Ovary (tissue), 7 donors: ENCODE measurements at regions not wholly inside any gene's neighbourhood (a gene's known extent, or its start where the extent isn't known, plus 50 kb on each side); places are given as distances from the start of the nearest gene placed in this dataset.

Experiments
- DNase-seq, 5 donors: peaks; one replicate each; pipeline ENCODE4 v3.0.0-alpha.2; 2019 to 2020
- H3K27ac ChIP-seq, 2 donors: fragments of 200-600 bp; one replicate each; pipeline versions ENCODE4 v1.5.1 to v1.8.0; 2019 to 2022
- H3K27me3 ChIP-seq: fragments of 200-600 bp; one replicate; pipeline ENCODE4 v1.8.0; 2022
- H3K36me3 ChIP-seq: fragments of 200-600 bp; sonication (generic); one replicate; pipeline ENCODE4 v1.5.1; 2019
- H3K4me1 ChIP-seq: one replicate; pipeline ENCODE4 v1.8.1; 2013; ENCODE audit warnings: mild to moderate bottlenecking, moderate library complexity; ENCODE audit not compliant: insufficient read depth
- H3K4me3 ChIP-seq: fragments of 200-600 bp; sonication (generic); one replicate; pipeline ENCODE4 v1.5.1; 2017
- H3K9me3 ChIP-seq, 2 donors: fragments of 200-600 bp in 1 of 2; sonication (generic) in 1 of 2; one replicate each; pipeline versions ENCODE4 v1.5.1 to v1.8.1; 2013 to 2019; ENCODE audit warnings: mild to moderate bottlenecking in 1 of 2, moderate library complexity in 1 of 2
- EP300 ChIP-seq: sonication (generic); formaldehyde crosslinking; IDR thresholded peaks from one replicate; pipeline ENCODE4 v1.6.1; 2017; ENCODE audit warnings: antibody characterized with exemption
- POLR2A ChIP-seq: fragments of 450-650 bp; IDR thresholded peaks from one replicate; pipeline ENCODE4 v1.6.1; 2017; ENCODE audit warnings: antibody characterized with exemption, mild to moderate bottlenecking, moderate library complexity
- WGBS, 3 donors: extraction: QIAGEN DNeasy Blood & Tissue Kit in 1 of 3; methylation state at CpG; one replicate each; pipeline versions ENCODE4 v1.1.5 to v1.1.7; 2013 to 2017; 5-methylcytosine and 5-hydroxymethylcytosine counted together
- intact Hi-C, 4 donors: fragments of 100-400 bp; cut with DNase I; formaldehyde crosslinking; loops; one replicate each; pipeline versions ENCODE4 v1.11.0 to v1.15.1; 2022 to 2023
- TF ChIP-seq, protein P1 (sequence below), 3 donors: fragments of 450-650 bp in 2 of 3; fragments of 200-600 bp in 1 of 3; IDR thresholded peaks; one replicate each; pipeline versions ENCODE4 v1.5.1 to v1.8.0; 2016 to 2022; ENCODE audit warnings: antibody characterized with exemption in 3 of 3, mild to moderate bottlenecking in 1 of 3
- donor health status: DM: no; HTN: no; CAD: no; lungs with moderate emphysema.
- donor health status: DM: no; HTN: no; CAD: no.
- donor health status: Bipolar disorder and iron deficiency.
- donor health status: DM: no; HTN: no; CAD: no.
- donor health status: DM: yes; HTN: yes; CAD: no.

DNA sequence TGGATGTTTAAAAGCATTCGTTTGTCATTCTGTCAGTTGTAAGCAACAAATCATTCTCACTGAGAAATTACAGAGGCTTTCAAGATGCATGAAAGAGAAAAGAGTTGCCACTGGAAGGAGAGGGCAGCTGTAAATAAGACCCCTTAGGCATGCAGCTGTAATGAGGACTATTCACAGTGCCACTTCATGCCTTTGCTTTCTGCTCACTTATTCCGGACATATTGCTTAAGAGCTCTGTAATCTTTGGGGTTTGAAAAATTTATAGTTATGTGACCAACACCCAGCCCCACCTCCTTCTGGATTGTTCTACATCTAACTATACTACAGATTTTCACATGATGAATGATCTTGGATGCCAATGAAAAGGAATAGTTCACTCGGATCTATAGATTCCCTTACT lies 194.8 kb upstream of the DCN start:
- no peak overlapping the region for H3K27ac ChIP-seq
- intact Hi-C loops, result no loop called here
- no peaks in the 10 kb centered on the region for H3K4me1 ChIP-seq
- H3K9me3 ChIP-seq, result no peaks in the 10 kb centered on the region
- H3K4me3 ChIP-seq, result no peak overlapping the region
- TF ChIP-seq POLR2A, result no peak
- TF ChIP-seq EP300, result no peak
- TF ChIP-seq, protein P1, sequence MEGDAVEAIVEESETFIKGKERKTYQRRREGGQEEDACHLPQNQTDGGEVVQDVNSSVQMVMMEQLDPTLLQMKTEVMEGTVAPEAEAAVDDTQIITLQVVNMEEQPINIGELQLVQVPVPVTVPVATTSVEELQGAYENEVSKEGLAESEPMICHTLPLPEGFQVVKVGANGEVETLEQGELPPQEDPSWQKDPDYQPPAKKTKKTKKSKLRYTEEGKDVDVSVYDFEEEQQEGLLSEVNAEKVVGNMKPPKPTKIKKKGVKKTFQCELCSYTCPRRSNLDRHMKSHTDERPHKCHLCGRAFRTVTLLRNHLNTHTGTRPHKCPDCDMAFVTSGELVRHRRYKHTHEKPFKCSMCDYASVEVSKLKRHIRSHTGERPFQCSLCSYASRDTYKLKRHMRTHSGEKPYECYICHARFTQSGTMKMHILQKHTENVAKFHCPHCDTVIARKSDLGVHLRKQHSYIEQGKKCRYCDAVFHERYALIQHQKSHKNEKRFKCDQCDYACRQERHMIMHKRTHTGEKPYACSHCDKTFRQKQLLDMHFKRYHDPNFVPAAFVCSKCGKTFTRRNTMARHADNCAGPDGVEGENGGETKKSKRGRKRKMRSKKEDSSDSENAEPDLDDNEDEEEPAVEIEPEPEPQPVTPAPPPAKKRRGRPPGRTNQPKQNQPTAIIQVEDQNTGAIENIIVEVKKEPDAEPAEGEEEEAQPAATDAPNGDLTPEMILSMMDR (IDR thresholded peaks at IDR 0.05), result no peak
- WGBS, 3 donors, result 82 to 89% (median 86%) methylated on average over 3 of the region's 3 CpGs
- DNase-seq, result no peak
- no peaks in the 10 kb centered on the region for H3K36me3 ChIP-seq
- H3K27me3 ChIP-seq, result no peaks in the 10 kb centered on the region

DNA sequence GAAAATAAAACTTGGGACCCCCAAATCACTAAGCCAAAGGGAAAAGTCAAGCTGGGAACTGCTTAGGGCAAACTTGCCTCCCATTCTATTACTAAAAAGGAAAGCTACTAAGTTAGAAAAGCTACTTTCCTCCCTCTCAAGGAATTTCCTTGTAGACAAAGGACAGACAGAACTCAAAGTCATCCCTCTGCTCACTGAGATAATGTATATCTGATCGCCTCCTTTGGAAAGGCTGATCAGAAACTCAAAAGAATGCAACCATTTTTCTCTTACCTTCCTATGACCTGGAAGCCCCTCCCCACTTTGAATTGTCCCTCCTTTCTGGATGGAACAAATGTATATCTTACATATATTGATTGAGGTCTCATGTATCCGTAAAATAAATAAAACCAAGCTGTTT lies 190.5 kb upstream of the DCN start:
- Histone ChIP-seq H3K36me3 (no peaks in the 10 kb centered on the region), H3K27me3 (no peaks in the 10 kb centered on the region), H3K4me1 (no peaks in the 10 kb centered on the region), H3K27ac (no peak overlapping the region), H3K4me3 (no peak overlapping the region), H3K9me3 (no peaks in the 10 kb centered on the region)
- no peak for DNase-seq
- intact Hi-C loops, result no loop called here
- TF ChIP-seq, protein P1 (IDR thresholded peaks at IDR 0.05), result no peak
- TF ChIP-seq POLR2A (no peak), EP300 (no peak)
- 96 to 98% (median 97%) methylated on average over 2 of the region's 2 CpGs for WGBS, 3 donors

DNA sequence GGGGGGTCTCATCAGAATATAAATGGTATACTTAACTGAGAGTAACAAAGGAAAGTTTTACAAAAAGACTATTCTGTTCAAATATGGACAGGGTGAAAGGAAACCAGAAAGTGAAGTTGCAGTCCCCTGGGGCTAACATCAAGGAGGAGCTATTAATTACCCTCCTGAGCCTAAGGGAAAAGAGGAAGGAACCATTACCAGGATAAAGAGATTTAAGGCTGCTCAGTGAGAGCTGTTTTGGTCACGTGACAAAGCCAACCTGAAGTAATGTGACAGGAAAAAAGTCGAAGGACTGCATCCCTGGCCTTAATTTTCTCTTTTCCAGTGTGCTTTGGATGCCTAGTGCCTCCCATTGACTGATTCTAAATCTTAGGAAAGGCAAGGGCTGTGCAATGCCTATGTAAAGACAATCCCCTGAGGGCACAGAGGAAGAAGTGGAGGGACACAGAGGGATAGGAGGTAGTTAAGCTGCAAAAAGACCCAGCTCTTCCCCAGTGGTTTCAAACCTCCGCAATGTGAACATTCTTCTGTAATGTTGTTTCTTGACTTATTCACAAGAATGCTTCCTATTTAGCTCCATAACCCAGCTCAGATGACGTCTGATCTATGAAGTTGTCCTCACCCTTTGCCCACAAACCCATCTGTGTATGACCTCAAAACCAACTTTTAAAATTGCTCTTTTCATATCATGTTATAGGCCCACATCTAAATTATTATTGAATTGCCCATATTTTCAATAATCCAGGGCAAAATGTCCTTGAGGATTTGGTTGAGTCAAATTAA lies 187.7 kb upstream of the DCN start:
- intact Hi-C loops, result no loop called here
- Histone ChIP-seq H3K27me3 (no peaks in the 10 kb centered on the region), H3K4me1 (no peaks in the 10 kb centered on the region), H3K4me3 (no peak overlapping the region), H3K36me3 (no peaks in the 10 kb centered on the region), H3K9me3 (no peaks in the 10 kb centered on the region), H3K27ac (no peak overlapping the region)
- TF ChIP-seq, protein P1 (IDR thresholded peaks at IDR 0.05), result no peak
- TF ChIP-seq POLR2A, result no peak
- no peak for TF ChIP-seq EP300
- WGBS, 3 donors, result 72 to 85% (median 83%) methylated on average over 4 of the region's 4 CpGs
- no peak for DNase-seq

DNA sequence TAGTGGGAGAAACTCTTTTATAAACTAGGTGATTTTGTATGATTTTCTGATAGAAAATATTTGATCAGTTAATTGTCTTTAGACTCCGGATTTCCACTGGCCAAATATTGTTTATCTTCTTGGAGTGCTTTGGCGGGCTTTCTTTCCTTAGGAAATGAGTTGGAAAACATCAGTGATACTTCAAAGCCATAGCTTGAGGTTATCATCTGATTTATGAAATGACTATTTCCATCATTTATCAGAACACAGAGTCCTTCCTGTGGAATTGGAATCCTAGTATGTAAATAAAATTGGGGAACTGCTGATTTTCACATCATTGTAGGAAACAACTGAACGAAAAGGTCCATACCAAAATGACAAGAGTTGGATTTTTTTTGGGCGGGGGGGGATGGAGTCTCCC lies 186.0 kb upstream of the DCN start:
- WGBS, 3 donors, result 62 to 76% (median 67%) methylated on average over 4 of the region's 4 CpGs

More for the DNA sequence above, 186.0 kb upstream of the DCN start:
- Histone ChIP-seq H3K9me3 (no peaks in the 10 kb centered on the region), H3K27me3 (no peaks in the 10 kb centered on the region), H3K4me3 (no peak overlapping the region), H3K27ac (no peak overlapping the region), H3K4me1 (no peaks in the 10 kb centered on the region), H3K36me3 (no peaks in the 10 kb centered on the region)
- DNase-seq, result no peak
- intact Hi-C loops, result loop anchor here in 1 of 4 donors (5.0 kb wide), 1 partner anchor 1199 kb away; no protein-coding TSS in a partner anchor
- no peak for TF ChIP-seq POLR2A
- TF ChIP-seq, protein P1 (IDR thresholded peaks at IDR 0.05), result no peak
- no peak for TF ChIP-seq EP300
